ENCODE measurements at regions not wholly inside any gene's neighbourhood (a gene's known extent, or its start where the extent isn't known, plus 50 kb on each side); places are given as distances from the start of the nearest gene placed in this dataset.

DNA sequence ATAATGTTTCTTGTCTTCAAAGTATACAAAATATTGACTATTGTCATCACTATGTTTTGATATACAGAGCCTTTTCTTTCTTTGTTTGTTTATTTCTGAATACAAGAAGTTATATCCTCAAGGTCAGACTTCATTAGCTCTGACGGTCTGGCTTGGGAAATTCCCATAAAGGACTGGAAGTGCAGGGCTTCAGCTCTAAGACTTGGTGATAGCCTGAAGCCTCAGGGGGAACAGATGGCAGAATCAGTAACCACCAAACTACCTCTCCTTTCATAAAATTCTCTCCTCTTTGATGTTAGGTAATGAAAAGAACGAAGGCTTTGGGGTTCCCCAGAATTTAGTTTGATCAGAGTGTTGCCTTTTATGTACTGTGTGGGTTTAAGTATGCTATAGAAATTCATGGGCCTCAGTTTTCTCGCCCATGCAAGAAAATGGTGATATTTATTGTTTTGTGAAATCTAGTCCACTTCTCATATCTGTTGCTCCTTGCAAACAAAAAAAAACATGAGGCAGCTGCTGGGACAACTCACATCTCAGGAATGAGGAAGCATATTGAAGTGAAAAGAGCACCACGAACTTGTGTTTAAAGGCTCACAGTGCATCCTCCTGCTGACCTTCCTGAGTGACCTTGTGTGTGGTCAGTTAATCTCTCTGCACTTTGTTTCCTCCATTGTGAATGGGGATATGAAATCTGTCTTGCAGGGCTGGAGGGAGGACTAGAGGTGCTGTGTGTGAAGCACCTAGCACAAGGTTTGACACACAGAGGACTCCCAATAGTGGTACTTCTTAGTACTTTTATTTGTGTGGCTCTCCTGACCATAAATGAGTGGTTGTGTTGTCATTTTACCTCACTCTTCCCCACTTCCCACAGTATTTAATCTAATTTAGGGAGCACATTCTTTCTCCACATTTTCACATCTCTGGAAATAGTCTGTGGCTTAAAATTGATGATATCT, 569.8 kb upstream of the IL12A start:
- TF ChIP-seq, protein P1, sequence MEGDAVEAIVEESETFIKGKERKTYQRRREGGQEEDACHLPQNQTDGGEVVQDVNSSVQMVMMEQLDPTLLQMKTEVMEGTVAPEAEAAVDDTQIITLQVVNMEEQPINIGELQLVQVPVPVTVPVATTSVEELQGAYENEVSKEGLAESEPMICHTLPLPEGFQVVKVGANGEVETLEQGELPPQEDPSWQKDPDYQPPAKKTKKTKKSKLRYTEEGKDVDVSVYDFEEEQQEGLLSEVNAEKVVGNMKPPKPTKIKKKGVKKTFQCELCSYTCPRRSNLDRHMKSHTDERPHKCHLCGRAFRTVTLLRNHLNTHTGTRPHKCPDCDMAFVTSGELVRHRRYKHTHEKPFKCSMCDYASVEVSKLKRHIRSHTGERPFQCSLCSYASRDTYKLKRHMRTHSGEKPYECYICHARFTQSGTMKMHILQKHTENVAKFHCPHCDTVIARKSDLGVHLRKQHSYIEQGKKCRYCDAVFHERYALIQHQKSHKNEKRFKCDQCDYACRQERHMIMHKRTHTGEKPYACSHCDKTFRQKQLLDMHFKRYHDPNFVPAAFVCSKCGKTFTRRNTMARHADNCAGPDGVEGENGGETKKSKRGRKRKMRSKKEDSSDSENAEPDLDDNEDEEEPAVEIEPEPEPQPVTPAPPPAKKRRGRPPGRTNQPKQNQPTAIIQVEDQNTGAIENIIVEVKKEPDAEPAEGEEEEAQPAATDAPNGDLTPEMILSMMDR (IDR thresholded peaks at IDR 0.05; ENCODE audit: control insufficient read depth, insufficient read depth, low read depth, low read length, missing control alignments) = no peak
- DNase-seq (ENCODE audit: low read depth) = no peak

GRCh38 chr3:159429702-159430101, 558.9 kb upstream of the IL12A start:
- TF ChIP-seq, protein P1 (IDR thresholded peaks at IDR 0.05; ENCODE audit: control insufficient read depth, insufficient read depth, low read depth, low read length, missing control alignments) = no peak
- no peak for DNase-seq (ENCODE audit: low read depth)
- no peak overlapping the region for H3K4me3 ChIP-seq (ENCODE audit: control insufficient read depth, low read depth, low read length)

More for the DNA sequence above, 569.8 kb upstream of the IL12A start:
- H3K4me3 ChIP-seq (ENCODE audit: control insufficient read depth, low read depth, low read length) = no peak overlapping the region

GRCh38 chr3:159432682-159433340, 555.8 kb upstream of the IL12A start:
- no peak overlapping the region for H3K4me3 ChIP-seq (ENCODE audit: control insufficient read depth, low read depth, low read length)
- TF ChIP-seq, protein P1 (IDR thresholded peaks at IDR 0.05; ENCODE audit: control insufficient read depth, insufficient read depth, low read depth, low read length, missing control alignments) = no peak
- no peak for DNase-seq (ENCODE audit: low read depth)

- TF ChIP-seq, protein P1 (IDR thresholded peaks at IDR 0.05; ENCODE audit: control insufficient read depth, insufficient read depth, low read depth, low read length, missing control alignments) = no peak
- no peak for DNase-seq (ENCODE audit: low read depth)
- H3K4me3 ChIP-seq (ENCODE audit: control insufficient read depth, low read depth, low read length) = no peak overlapping the region
Observed at GRCh38 chr3:159439346-159439745, 549.3 kb upstream of the IL12A start.

- TF ChIP-seq, protein P1 (IDR thresholded peaks at IDR 0.05; ENCODE audit: control insufficient read depth, insufficient read depth, low read depth, low read length, missing control alignments) = no peak
- no peak overlapping the region for H3K4me3 ChIP-seq (ENCODE audit: control insufficient read depth, low read depth, low read length)
- no peak for DNase-seq (ENCODE audit: low read depth)
Observed at GRCh38 chr3:159441279-159441678, 547.4 kb upstream of the IL12A start.

DNA sequence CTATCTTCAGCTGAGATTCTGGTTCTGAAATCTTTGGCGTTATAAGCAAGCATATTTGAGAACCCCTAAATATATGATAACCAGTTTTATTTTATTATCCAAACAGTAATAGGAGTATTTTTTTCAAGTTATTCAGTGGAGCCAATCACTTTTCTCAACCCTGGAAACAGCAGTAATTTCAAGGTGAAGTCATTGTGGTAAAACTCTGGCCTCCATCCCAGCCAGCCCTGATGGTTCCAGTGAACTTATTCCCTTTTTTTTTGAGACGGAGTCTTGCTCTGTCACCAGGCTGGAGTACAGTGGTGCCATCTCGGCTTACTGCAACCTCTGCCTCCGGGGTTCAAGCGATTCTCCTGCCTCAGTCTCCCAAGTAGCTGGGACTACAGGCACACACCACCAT, 545.4 kb upstream of the IL12A start:
- no peak overlapping the region for H3K4me3 ChIP-seq (ENCODE audit: control insufficient read depth, low read depth, low read length)
- no peak for DNase-seq (ENCODE audit: low read depth)
- TF ChIP-seq, protein P1 (IDR thresholded peaks at IDR 0.05; ENCODE audit: control insufficient read depth, insufficient read depth, low read depth, low read length, missing control alignments) = no peak
